SK-N-SH (cell line): ENCODE measurements at regions not wholly inside any gene's neighbourhood (a gene's known extent, or its start where the extent isn't known, plus 50 kb on each side); places are given as distances from the start of the nearest gene placed in this dataset.
"Not testable (repeated sequence)": the region's sequence is repeated elsewhere in the genome, so short reads cannot be mapped to it uniquely, and the experiment has no call there.

Experiments
- CTCF ChIA-PET: fragments of 300-600, 350-600 bp; formaldehyde crosslinking; extraction: SDS; loops from one replicate; lab custom pipeline; 2021; lab: Yijun Ruan, JAX
- POLR2A ChIA-PET: fragments of 350-600 bp; sonication (Branson Sonifier 250); formaldehyde crosslinking; extraction: SDS; loops from one replicate; lab custom pipeline; 2020; ENCODE audit warnings: antibody characterized with exemption, inconsistent platforms; lab: Yijun Ruan, JAX
- DNase-seq: peaks from one replicate; pipeline ENCODE4 v3.0.0; 2012
- H2AFZ ChIP-seq: fragments of 200-600 bp; sonication (generic); 2 replicates; pipeline ENCODE4 v1.8.1; 2016; ENCODE audit warnings: antibody characterized with exemption, mild to moderate bottlenecking, low read depth
- H3F3A ChIP-seq: fragments of 200-600 bp; sonication (generic); replicated peaks from 2 replicates; pipeline ENCODE3; 2016; ENCODE audit warnings: antibody characterized with exemption, mild to moderate bottlenecking; ENCODE audit not compliant: insufficient read depth
- H3K27ac ChIP-seq, 2 experiments: fragments of 200-500 bp in 1 of 2; fragments of 200-600 bp in 1 of 2; sonication (Bioruptor generic) in 1 of 2; sonication (generic), shearing (Covaris generic) in 1 of 2; 2 replicates each; pipeline versions ENCODE4 v1.5.1 to v1.6.1; 2014 to 2016; ENCODE audit warnings: low read depth in 2 of 2, inconsistent platforms in 1 of 2, low read length in 1 of 2, mild to moderate bottlenecking in 1 of 2, mixed read lengths in 1 of 2
- H3K27me3 ChIP-seq: fragments of 200-600 bp; sonication (generic), shearing (Covaris generic); 2 replicates; pipeline ENCODE4 v1.6.1; 2016; ENCODE audit warnings: mixed run types; ENCODE audit not compliant: insufficient read depth
- H3K36me3 ChIP-seq, 2 experiments: fragments of 200-500 bp in 1 of 2; fragments of 200-600 bp in 1 of 2; sonication (Bioruptor generic) in 1 of 2; sonication (generic) in 1 of 2; replicated peaks in 1 of 2; 2 replicates each; pipeline versions ENCODE3 to v1.5.1; 2014 to 2016; ENCODE audit warnings: low read length in 1 of 2, mild to moderate bottlenecking in 1 of 2; ENCODE audit not compliant: insufficient read depth in 2 of 2, control insufficient read depth in 1 of 2
- H3K4me1 ChIP-seq, 2 experiments: fragments of 200-500 bp in 1 of 2; fragments of 200-600 bp in 1 of 2; sonication (Bioruptor generic) in 1 of 2; sonication (generic), shearing (Covaris generic) in 1 of 2; 2 replicates each; pipeline versions ENCODE4 v1.5.1 to v1.6.1; 2014 to 2016; ENCODE audit warnings: low read depth in 1 of 2, low read length in 1 of 2, mixed run types in 1 of 2; ENCODE audit not compliant: insufficient read depth in 2 of 2, control insufficient read depth in 1 of 2
- H3K4me2 ChIP-seq: fragments of 200-600 bp; sonication (generic), shearing (Covaris generic); 2 replicates; pipeline ENCODE4 v1.6.1; 2017; ENCODE audit warnings: mixed run types
- H3K4me3 ChIP-seq, 2 experiments: fragments of 200-500 bp in 1 of 2; fragments of 200-600 bp in 1 of 2; sonication (Bioruptor generic) in 1 of 2; sonication (generic), shearing (Covaris generic) in 1 of 2; 2 replicates each; pipeline versions ENCODE4 v1.5.1 to v1.8.1; 2014 to 2016; ENCODE audit warnings: low read depth in 2 of 2, inconsistent platforms in 1 of 2, low read length in 1 of 2, mild to moderate bottlenecking in 1 of 2, mixed read lengths in 1 of 2, moderate library complexity in 1 of 2
- H3K79me2 ChIP-seq: fragments of 200-600 bp; sonication (generic); 2 replicates; pipeline ENCODE4 v1.8.1; 2017; ENCODE audit warnings: mild to moderate bottlenecking; ENCODE audit not compliant: insufficient read depth
- H3K9ac ChIP-seq: fragments of 200-600 bp; sonication (generic); 2 replicates; pipeline ENCODE4 v1.6.1; 2017; ENCODE audit warnings: mixed run types
- H3K9me2 ChIP-seq: fragments of 200-600 bp; sonication (generic); 2 replicates; pipeline ENCODE4 v1.6.1; 2017; ENCODE audit warnings: mixed run types
- H3K9me3 ChIP-seq: fragments of 200-600 bp; sonication (generic); 2 replicates; pipeline ENCODE4 v1.6.1; 2017; ENCODE audit warnings: mixed run types, mild to moderate bottlenecking, moderate library complexity
- H4K20me1 ChIP-seq: fragments of 200-600 bp; sonication (generic); 2 replicates; pipeline ENCODE4 v1.6.1; 2017; ENCODE audit warnings: mild to moderate bottlenecking, mixed run types; ENCODE audit not compliant: insufficient read depth
- CHD2 ChIP-seq: fragments of 150-350 bp; IDR thresholded peaks from 2 replicates; pipeline ENCODE4 v1.6.1; 2018; ENCODE audit warnings: low read length; ENCODE audit not compliant: partially characterized antibody
- ELF1 ChIP-seq: IDR thresholded peaks from 2 replicates; pipeline ENCODE4 v1.4.0; 2012
- EP300 ChIP-seq, 2 experiments: IDR thresholded peaks; 2 replicates each; pipeline versions ENCODE4 v1.4.0 to v1.6.1; 2012; ENCODE audit warnings: borderline replicate concordance in 1 of 2, low read depth in 1 of 2, low read length in 1 of 2
- EZH2phosphoT487 ChIP-seq: fragments of 200-600 bp; sonication (generic); IDR thresholded peaks from 2 replicates; pipeline ENCODE4 v1.6.1; 2017; ENCODE audit warnings: low read depth, mixed run types, mild to moderate bottlenecking, antibody characterized with exemption, moderate library complexity, borderline replicate concordance
- FOXJ3 ChIP-seq: sonication (generic); formaldehyde crosslinking; IDR thresholded peaks from 2 replicates; pipeline ENCODE4 v1.5.1; 2020; ENCODE audit warnings: mild to moderate bottlenecking, missing genetic modification reagents
- GABPA ChIP-seq: IDR thresholded peaks from 2 replicates; pipeline ENCODE4 v1.4.0; 2012; ENCODE audit warnings: low read depth, mild to moderate bottlenecking
- GATA2 ChIP-seq: sonication (generic); formaldehyde crosslinking; IDR thresholded peaks from 2 replicates; pipeline ENCODE4 v1.5.0; 2020; ENCODE audit warnings: mild to moderate bottlenecking, missing genetic modification reagents
- IRF3 ChIP-seq: fragments of 150-350 bp; IDR thresholded peaks from 2 replicates; pipeline ENCODE4 v1.6.1; 2016; ENCODE audit warnings: mild to moderate bottlenecking, low read depth, low read length
- MEF2A ChIP-seq: IDR thresholded peaks from 2 replicates; pipeline ENCODE4 v1.4.0; 2012; ENCODE audit warnings: low read depth, borderline replicate concordance
- NFIC ChIP-seq: IDR thresholded peaks from 2 replicates; pipeline ENCODE4 v1.4.0; 2012; ENCODE audit warnings: borderline replicate concordance
- RCOR1 ChIP-seq: fragments of 150-350 bp; IDR thresholded peaks from 2 replicates; pipeline ENCODE4 v1.6.1; 2017; ENCODE audit warnings: antibody characterized with exemption, low read length
- RFX5 ChIP-seq: IDR thresholded peaks from 2 replicates; pipeline ENCODE4 v1.6.1; 2012; ENCODE audit warnings: mild to moderate bottlenecking, improper control_type of control experiment, low read length
- SIN3A ChIP-seq: IDR thresholded peaks from 2 replicates; pipeline ENCODE4 v1.6.1; 2012; ENCODE audit warnings: low read depth, mild to moderate bottlenecking, low read length, moderate library complexity, borderline replicate concordance
- SMC3 ChIP-seq: IDR thresholded peaks from 2 replicates; pipeline ENCODE4 v1.6.1; 2012; ENCODE audit warnings: low read depth, low read length, improper control_type of control experiment
- TAF1 ChIP-seq: IDR thresholded peaks from 2 replicates; pipeline ENCODE4 v1.6.1; 2012; ENCODE audit warnings: low read depth, mild to moderate bottlenecking, low read length, moderate library complexity, borderline replicate concordance
- TEAD4 ChIP-seq: IDR thresholded peaks from 2 replicates; pipeline ENCODE4 v1.4.0; 2012; ENCODE audit warnings: mild to moderate bottlenecking, borderline replicate concordance; ENCODE audit not compliant: insufficient read depth
- YY1 ChIP-seq: IDR thresholded peaks from 2 replicates; pipeline ENCODE4 v1.4.0; 2012; ENCODE audit warnings: low read depth, mild to moderate bottlenecking
- ZBTB33 ChIP-seq: IDR thresholded peaks from 2 replicates; pipeline ENCODE4 v1.4.0; 2012; ENCODE audit warnings: low read depth, borderline replicate concordance
- WGBS: methylation state at CpG from one replicate; pipeline ENCODE4 v1.1.6; 2017; ENCODE audit warnings: low lambda C conversion rate; 5-methylcytosine and 5-hydroxymethylcytosine counted together
- TF ChIP-seq, protein P1 (sequence below): IDR thresholded peaks from 2 replicates; pipeline ENCODE4 v1.6.1; 2012; ENCODE audit warnings: mild to moderate bottlenecking, low read depth, low read length, moderate library complexity
- TF ChIP-seq, protein P2 (sequence below): fragments of 200-600 bp; sonication (generic); IDR thresholded peaks from 2 replicates; pipeline ENCODE4 v1.6.1; 2017; ENCODE audit warnings: antibody characterized with exemption, mild to moderate bottlenecking, moderate library complexity

DNA sequence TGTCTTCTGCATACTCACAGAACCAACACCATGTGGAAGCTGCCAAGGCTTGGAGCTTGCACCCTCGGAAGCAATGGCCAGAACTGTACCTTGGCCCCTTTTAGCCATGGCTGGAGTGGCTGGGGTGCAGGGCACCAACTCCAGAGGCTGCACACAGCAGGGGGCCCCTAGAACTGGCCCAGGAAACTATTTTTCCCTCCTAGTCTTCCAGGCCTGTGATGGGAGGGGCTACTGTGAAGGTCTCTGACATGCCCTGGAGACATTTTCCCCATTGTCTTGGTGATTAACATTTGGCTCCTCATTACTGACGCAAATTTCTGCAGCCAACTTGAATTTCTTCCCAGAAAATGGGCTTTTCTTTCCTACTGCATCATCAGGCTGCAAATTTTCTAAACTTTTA is 248.6 kb upstream of the RHOBTB1 start:
- H3K27ac ChIP-seq, H2AFZ ChIP-seq, H3K9me3 ChIP-seq, POLR2A ChIA-PET, H3K4me2 ChIP-seq, CTCF ChIA-PET, H3K27me3 ChIP-seq, H3K9me2 ChIP-seq, H4K20me1 ChIP-seq, H3K79me2 ChIP-seq, H3F3A ChIP-seq, H3K36me3 ChIP-seq, DNase-seq, H3K9ac ChIP-seq, H3K4me3 ChIP-seq, H3K4me1 ChIP-seq: not testable (repeated sequence)
- WGBS, result 44% methylated on average over 1 of the region's 2 CpGs

DNA sequence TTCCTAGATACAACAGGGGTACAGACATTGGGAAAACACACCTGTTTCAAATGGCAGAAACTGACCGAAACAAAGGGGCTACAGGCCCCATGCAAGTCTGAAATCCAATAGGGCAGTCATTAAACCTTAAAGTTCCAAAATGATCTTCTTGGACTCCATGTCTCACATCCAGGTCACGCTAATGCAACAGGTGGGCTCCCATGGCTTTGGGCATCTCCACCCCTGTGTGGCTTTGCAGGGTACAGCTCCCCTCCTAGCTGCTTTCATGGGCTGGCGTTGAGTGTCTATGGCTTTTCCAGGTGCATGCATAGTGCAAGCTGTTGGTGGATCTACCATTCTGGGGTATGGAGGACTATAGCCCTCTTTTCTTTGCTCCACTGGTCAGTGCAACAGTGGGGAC is 248.1 kb upstream of the RHOBTB1 start:
- no peaks in the 10 kb centered on the region for H3K9me2 ChIP-seq
- H3K9ac ChIP-seq, result no peak overlapping the region
- no peak overlapping the region for H3K27ac ChIP-seq
- no peaks in the 10 kb centered on the region for H3F3A ChIP-seq
- no peaks in the 10 kb centered on the region for H3K9me3 ChIP-seq
- H4K20me1 ChIP-seq, result no peaks in the 10 kb centered on the region
- H3K4me1 ChIP-seq, result no peaks in the 10 kb centered on the region; a peak in 1 of 4 replicates
- ChIA-PET CTCF (interaction anchor here (3.3 kb wide), 1 partner anchor 51 kb away, joined by 23 read pairs; no protein-coding TSS in a partner anchor), POLR2A (no interaction called here)
- H3K27me3 ChIP-seq, result no peaks in the 10 kb centered on the region
- no peaks in the 10 kb centered on the region for H3K36me3 ChIP-seq
- TF ChIP-seq TEAD4 (no peak), NFIC (no peak), FOXJ3 (CRISPR knock-in tag) (no peak), ZBTB33 (no peak), EP300 (IDR thresholded peaks at IDR 0.05; ENCODE audit: borderline replicate concordance in 1 of 2, low read depth in 1 of 2, low read length in 1 of 2) (no peak), IRF3 (no peak), GABPA (no peak), RCOR1 (no peak), SIN3A (no peak), CHD2 (no peak), MEF2A (no peak), GATA2 (CRISPR knock-in tag) (no peak), EZH2phosphoT487 (no peak), ELF1 (no peak), RFX5 (no peak), TAF1 (no peak), YY1 (no peak), SMC3 (no peak)
- TF ChIP-seq, protein P1, sequence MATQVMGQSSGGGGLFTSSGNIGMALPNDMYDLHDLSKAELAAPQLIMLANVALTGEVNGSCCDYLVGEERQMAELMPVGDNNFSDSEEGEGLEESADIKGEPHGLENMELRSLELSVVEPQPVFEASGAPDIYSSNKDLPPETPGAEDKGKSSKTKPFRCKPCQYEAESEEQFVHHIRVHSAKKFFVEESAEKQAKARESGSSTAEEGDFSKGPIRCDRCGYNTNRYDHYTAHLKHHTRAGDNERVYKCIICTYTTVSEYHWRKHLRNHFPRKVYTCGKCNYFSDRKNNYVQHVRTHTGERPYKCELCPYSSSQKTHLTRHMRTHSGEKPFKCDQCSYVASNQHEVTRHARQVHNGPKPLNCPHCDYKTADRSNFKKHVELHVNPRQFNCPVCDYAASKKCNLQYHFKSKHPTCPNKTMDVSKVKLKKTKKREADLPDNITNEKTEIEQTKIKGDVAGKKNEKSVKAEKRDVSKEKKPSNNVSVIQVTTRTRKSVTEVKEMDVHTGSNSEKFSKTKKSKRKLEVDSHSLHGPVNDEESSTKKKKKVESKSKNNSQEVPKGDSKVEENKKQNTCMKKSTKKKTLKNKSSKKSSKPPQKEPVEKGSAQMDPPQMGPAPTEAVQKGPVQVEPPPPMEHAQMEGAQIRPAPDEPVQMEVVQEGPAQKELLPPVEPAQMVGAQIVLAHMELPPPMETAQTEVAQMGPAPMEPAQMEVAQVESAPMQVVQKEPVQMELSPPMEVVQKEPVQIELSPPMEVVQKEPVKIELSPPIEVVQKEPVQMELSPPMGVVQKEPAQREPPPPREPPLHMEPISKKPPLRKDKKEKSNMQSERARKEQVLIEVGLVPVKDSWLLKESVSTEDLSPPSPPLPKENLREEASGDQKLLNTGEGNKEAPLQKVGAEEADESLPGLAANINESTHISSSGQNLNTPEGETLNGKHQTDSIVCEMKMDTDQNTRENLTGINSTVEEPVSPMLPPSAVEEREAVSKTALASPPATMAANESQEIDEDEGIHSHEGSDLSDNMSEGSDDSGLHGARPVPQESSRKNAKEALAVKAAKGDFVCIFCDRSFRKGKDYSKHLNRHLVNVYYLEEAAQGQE, result no peak
- TF ChIP-seq, protein P2, sequence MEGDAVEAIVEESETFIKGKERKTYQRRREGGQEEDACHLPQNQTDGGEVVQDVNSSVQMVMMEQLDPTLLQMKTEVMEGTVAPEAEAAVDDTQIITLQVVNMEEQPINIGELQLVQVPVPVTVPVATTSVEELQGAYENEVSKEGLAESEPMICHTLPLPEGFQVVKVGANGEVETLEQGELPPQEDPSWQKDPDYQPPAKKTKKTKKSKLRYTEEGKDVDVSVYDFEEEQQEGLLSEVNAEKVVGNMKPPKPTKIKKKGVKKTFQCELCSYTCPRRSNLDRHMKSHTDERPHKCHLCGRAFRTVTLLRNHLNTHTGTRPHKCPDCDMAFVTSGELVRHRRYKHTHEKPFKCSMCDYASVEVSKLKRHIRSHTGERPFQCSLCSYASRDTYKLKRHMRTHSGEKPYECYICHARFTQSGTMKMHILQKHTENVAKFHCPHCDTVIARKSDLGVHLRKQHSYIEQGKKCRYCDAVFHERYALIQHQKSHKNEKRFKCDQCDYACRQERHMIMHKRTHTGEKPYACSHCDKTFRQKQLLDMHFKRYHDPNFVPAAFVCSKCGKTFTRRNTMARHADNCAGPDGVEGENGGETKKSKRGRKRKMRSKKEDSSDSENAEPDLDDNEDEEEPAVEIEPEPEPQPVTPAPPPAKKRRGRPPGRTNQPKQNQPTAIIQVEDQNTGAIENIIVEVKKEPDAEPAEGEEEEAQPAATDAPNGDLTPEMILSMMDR, result no peak
- no peak for DNase-seq
- H3K79me2 ChIP-seq, result no peaks in the 10 kb centered on the region
- 56% methylated on average over 3 of the region's 3 CpGs for WGBS
- H3K4me3 ChIP-seq, result no peak overlapping the region
- no peak overlapping the region for H2AFZ ChIP-seq
- no peak overlapping the region for H3K4me2 ChIP-seq
